Hepatocyte (in vitro differentiated cells): ENCODE measurements at regions not wholly inside any gene's neighbourhood (a gene's known extent, or its start where the extent isn't known, plus 50 kb on each side); places are given as distances from the start of the nearest gene placed in this dataset.

Source experiments
- DNase-seq: peaks from one replicate; pipeline ENCODE4 v3.0.0-alpha.2; 2016; ENCODE audit warnings: low spot score
- H2AFZ ChIP-seq: fragments of 200-600 bp; sonication (generic); 2 replicates; pipeline ENCODE4 v1.6.0; 2016; ENCODE audit warnings: antibody characterized with exemption, mild to moderate bottlenecking
- H3K27ac ChIP-seq: fragments of 200-600 bp; sonication (generic); 2 replicates; pipeline ENCODE4 v1.5.1; 2016; ENCODE audit warnings: mild to moderate bottlenecking
- H3K27me3 ChIP-seq: fragments of 200-600 bp; sonication (generic); 2 replicates; pipeline ENCODE4 v1.6.1; 2016
- H3K36me3 ChIP-seq: fragments of 200-600 bp; sonication (generic); replicated peaks from 2 replicates; pipeline ENCODE4 v1.5.1; 2016; ENCODE audit warnings: low read depth; ENCODE audit not compliant: insufficient read depth
- H3K4me1 ChIP-seq: fragments of 200-600 bp; sonication (generic); 2 replicates; pipeline ENCODE4 v1.5.1; 2016; ENCODE audit warnings: mild to moderate bottlenecking, moderate library complexity; ENCODE audit not compliant: insufficient read depth
- H3K4me2 ChIP-seq: fragments of 200-600 bp; sonication (generic); 2 replicates; pipeline ENCODE4 v1.6.0; 2016
- H3K4me3 ChIP-seq: fragments of 200-600 bp; sonication (generic); 2 replicates; pipeline ENCODE4 v1.5.1; 2016; ENCODE audit warnings: mild to moderate bottlenecking
- H3K79me2 ChIP-seq: fragments of 200-600 bp; sonication (generic); 2 replicates; pipeline ENCODE4 v1.6.0; 2017; ENCODE audit warnings: mild to moderate bottlenecking
- H3K9me2 ChIP-seq: fragments of 200-600 bp; sonication (generic); replicated peaks from 2 replicates; pipeline ENCODE4 v1.6.0; 2017; ENCODE audit warnings: mild to moderate bottlenecking; ENCODE audit not compliant: insufficient read depth
- H3K9me3 ChIP-seq: fragments of 200-600 bp; sonication (generic); 2 replicates; pipeline ENCODE4 v1.5.1; 2016; ENCODE audit warnings: low read depth, mild to moderate bottlenecking
- H4K20me1 ChIP-seq: fragments of 200-600 bp; sonication (generic); 2 replicates; pipeline ENCODE4 v1.6.0; 2016; ENCODE audit warnings: mild to moderate bottlenecking; ENCODE audit not compliant: insufficient read depth, poor library complexity, severe bottlenecking
- EZH2 ChIP-seq: fragments of 200-600 bp; sonication (generic); IDR thresholded peaks from 2 replicates; pipeline ENCODE4 v1.6.1; 2016; ENCODE audit warnings: antibody characterized with exemption, mild to moderate bottlenecking, borderline replicate concordance
- EZH2phosphoT487 ChIP-seq: fragments of 200-600 bp; sonication (generic); IDR thresholded peaks from one replicate; pipeline ENCODE4 v1.6.1; 2018; ENCODE audit warnings: antibody characterized with exemption, mild to moderate bottlenecking, low read depth, moderate library complexity; ENCODE audit not compliant: unreplicated experiment, severe bottlenecking
- WGBS: methylation state at CpG from one replicate; pipeline ENCODE4 v1.1.6; 2016; ENCODE audit warnings: low lambda C conversion rate; ENCODE audit errors: missing lambda C conversion rate; 5-methylcytosine and 5-hydroxymethylcytosine counted together
- TF ChIP-seq, protein P1 (sequence below): fragments of 200-600 bp; sonication (generic); IDR thresholded peaks from 2 replicates; pipeline ENCODE4 v1.5.1; 2016; ENCODE audit warnings: antibody characterized with exemption, mild to moderate bottlenecking; ENCODE audit not compliant: poor library complexity

- H3K27me3 ChIP-seq: no peaks in the 10 kb centered on the region
- H3K4me2 ChIP-seq: no peak overlapping the region
- no peak for DNase-seq
- H2AFZ ChIP-seq: no peak overlapping the region
- no peak for TF ChIP-seq EZH2
- TF ChIP-seq, protein P1, sequence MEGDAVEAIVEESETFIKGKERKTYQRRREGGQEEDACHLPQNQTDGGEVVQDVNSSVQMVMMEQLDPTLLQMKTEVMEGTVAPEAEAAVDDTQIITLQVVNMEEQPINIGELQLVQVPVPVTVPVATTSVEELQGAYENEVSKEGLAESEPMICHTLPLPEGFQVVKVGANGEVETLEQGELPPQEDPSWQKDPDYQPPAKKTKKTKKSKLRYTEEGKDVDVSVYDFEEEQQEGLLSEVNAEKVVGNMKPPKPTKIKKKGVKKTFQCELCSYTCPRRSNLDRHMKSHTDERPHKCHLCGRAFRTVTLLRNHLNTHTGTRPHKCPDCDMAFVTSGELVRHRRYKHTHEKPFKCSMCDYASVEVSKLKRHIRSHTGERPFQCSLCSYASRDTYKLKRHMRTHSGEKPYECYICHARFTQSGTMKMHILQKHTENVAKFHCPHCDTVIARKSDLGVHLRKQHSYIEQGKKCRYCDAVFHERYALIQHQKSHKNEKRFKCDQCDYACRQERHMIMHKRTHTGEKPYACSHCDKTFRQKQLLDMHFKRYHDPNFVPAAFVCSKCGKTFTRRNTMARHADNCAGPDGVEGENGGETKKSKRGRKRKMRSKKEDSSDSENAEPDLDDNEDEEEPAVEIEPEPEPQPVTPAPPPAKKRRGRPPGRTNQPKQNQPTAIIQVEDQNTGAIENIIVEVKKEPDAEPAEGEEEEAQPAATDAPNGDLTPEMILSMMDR: no peak
- no peak for TF ChIP-seq EZH2phosphoT487
- 84% methylated on average over 7 of the region's 7 CpGs for WGBS
- H3K4me1 ChIP-seq: peaks cover 21% of the 10 kb centered on the region
- H3K36me3 ChIP-seq: no peaks in the 10 kb centered on the region
- H3K79me2 ChIP-seq: peaks cover 5% of the 10 kb centered on the region
- H3K9me3 ChIP-seq: no peaks in the 10 kb centered on the region
- H3K9me2 ChIP-seq: no peaks in the 10 kb centered on the region
- no peak overlapping the region for H3K27ac ChIP-seq
- H3K4me3 ChIP-seq: no peak overlapping the region
- no peaks in the 10 kb centered on the region for H4K20me1 ChIP-seq
These were observed 281.1 kb upstream of the KLF14 start for GRCh38 chr7:131014906-131015656.

GRCh38 chr7:131015657-131015958 lies 281.6 kb upstream of the KLF14 start:
- WGBS: 55% methylated on average over 3 of the region's 3 CpGs

DNA sequence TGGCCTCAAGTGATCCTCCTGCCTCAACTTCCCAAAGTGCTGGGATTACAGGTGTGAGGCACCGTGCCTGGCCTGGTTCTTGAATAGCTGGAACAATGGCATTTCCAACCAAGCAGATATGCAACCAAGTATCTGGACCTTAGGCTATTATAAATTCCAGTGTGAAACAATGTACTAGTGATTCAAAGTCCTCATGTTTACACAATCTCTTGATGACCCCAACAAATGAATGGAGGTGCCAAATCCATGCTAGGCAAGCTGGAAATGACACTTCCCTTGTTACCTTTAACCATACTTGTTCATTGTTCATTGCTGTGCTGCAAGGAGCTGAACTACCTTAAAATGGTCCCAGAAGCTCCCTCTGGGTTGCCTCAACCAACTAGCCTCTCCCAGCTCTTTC lies 282.2 kb upstream of the KLF14 start:
- Histone ChIP-seq H3K27me3 (no peaks in the 10 kb centered on the region), H3K27ac (no peak overlapping the region), H3K4me1 (peaks cover 19% of the 10 kb centered on the region), H2AFZ (no peak overlapping the region), H3K9me2 (no peaks in the 10 kb centered on the region), H4K20me1 (no peaks in the 10 kb centered on the region), H3K79me2 (peaks cover 5% of the 10 kb centered on the region), H3K4me3 (no peak overlapping the region), H3K4me2 (no peak overlapping the region), H3K36me3 (no peaks in the 10 kb centered on the region), H3K9me3 (no peaks in the 10 kb centered on the region)
- no peak for DNase-seq
- TF ChIP-seq EZH2 (no peak), EZH2phosphoT487 (no peak)
- TF ChIP-seq, protein P1: no peak
- 88% methylated on average over 1 of the region's 1 CpG for WGBS

More at GRCh38 chr7:131015657-131015958, 281.6 kb upstream of the KLF14 start:
- Histone ChIP-seq H3K36me3 (no peaks in the 10 kb centered on the region), H3K9me2 (no peaks in the 10 kb centered on the region), H3K4me1 (peaks cover 21% of the 10 kb centered on the region), H3K9me3 (no peaks in the 10 kb centered on the region), H4K20me1 (no peaks in the 10 kb centered on the region), H2AFZ (no peak overlapping the region), H3K4me2 (no peak overlapping the region), H3K4me3 (no peak overlapping the region), H3K79me2 (peaks cover 5% of the 10 kb centered on the region), H3K27me3 (no peaks in the 10 kb centered on the region), H3K27ac (no peak overlapping the region)
- TF ChIP-seq EZH2 (no peak), EZH2phosphoT487 (no peak)
- TF ChIP-seq, protein P1: no peak
- no peak for DNase-seq
